ENCODE measurements at regions not wholly inside any gene's neighbourhood (a gene's known extent, or its start where the extent isn't known, plus 50 kb on each side); places are given as distances from the start of the nearest gene placed in this dataset.

DNA sequence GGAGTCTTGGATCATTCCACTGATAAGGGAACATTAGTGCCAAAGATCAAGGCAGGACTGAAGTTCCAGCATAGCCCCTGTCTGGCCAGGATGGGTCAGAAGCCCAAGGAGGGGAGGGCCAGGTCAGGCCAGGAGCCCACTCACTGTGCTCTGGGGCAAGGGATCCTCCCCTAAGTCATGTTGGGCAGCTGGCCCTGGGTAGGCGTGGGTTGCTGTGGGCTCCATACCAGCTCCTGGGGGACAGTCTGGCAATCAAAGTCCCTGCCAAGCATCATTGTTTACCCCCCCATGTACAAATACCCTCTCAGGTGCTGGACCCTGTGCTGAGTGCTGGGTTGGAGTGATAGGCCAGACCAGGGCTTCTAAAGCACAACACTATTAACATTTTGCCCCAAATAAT is 130.5 kb downstream of the IRX5 start:
- TF ChIP-seq, protein P1, sequence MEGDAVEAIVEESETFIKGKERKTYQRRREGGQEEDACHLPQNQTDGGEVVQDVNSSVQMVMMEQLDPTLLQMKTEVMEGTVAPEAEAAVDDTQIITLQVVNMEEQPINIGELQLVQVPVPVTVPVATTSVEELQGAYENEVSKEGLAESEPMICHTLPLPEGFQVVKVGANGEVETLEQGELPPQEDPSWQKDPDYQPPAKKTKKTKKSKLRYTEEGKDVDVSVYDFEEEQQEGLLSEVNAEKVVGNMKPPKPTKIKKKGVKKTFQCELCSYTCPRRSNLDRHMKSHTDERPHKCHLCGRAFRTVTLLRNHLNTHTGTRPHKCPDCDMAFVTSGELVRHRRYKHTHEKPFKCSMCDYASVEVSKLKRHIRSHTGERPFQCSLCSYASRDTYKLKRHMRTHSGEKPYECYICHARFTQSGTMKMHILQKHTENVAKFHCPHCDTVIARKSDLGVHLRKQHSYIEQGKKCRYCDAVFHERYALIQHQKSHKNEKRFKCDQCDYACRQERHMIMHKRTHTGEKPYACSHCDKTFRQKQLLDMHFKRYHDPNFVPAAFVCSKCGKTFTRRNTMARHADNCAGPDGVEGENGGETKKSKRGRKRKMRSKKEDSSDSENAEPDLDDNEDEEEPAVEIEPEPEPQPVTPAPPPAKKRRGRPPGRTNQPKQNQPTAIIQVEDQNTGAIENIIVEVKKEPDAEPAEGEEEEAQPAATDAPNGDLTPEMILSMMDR (IDR thresholded peaks at IDR 0.05), result no peak
- no peak for TF ChIP-seq ZFX (IDR thresholded peaks at IDR 0.05; ENCODE audit: borderline replicate concordance)

Measured in 22Rv1 (cell line).